ENCODE measurements at regions not wholly inside any gene's neighbourhood (a gene's known extent, or its start where the extent isn't known, plus 50 kb on each side); places are given as distances from the start of the nearest gene placed in this dataset.

GRCh38 chr18:78540636-78541529, 438.7 kb upstream of the SALL3 start:
- Histone ChIP-seq H3K4me1 (ENCODE audit: control insufficient read depth in 1 of 2, insufficient read depth in 2 of 2, low read length in 2 of 2) (no peaks in the 10 kb centered on the region), H3K27ac (ENCODE audit: low read length) (no peak overlapping the region), H3K36me3 (ENCODE audit: control insufficient read depth in 1 of 2, insufficient read depth in 2 of 2, low read length in 2 of 2) (no peaks in the 10 kb centered on the region)

GRCh38 chr18:78542204-78542603, 437.4 kb upstream of the SALL3 start:
- Histone ChIP-seq H3K27me3 (ENCODE audit: low read depth, low read length) (no peaks in the 10 kb centered on the region), H3K9me3 (ENCODE audit: control insufficient read depth in 1 of 2, low read length in 2 of 2) (no peaks in the 10 kb centered on the region), H3K4me3 (ENCODE audit: low read depth in 1 of 2, low read length in 2 of 2) (no peak overlapping the region), H3K36me3 (ENCODE audit: control insufficient read depth in 1 of 2, insufficient read depth in 2 of 2, low read length in 2 of 2) (no peaks in the 10 kb centered on the region), H3K4me1 (ENCODE audit: control insufficient read depth in 1 of 2, insufficient read depth in 2 of 2, low read length in 2 of 2) (no peaks in the 10 kb centered on the region), H3K27ac (ENCODE audit: low read length) (no peak overlapping the region)

More at GRCh38 chr18:78540636-78541529, 438.7 kb upstream of the SALL3 start:
- Histone ChIP-seq H3K9me3 (ENCODE audit: control insufficient read depth in 1 of 2, low read length in 2 of 2) (no peaks in the 10 kb centered on the region), H3K4me3 (ENCODE audit: low read depth in 1 of 2, low read length in 2 of 2) (no peak overlapping the region), H3K27me3 (ENCODE audit: low read depth, low read length) (no peaks in the 10 kb centered on the region)

- H3K9me3 ChIP-seq (ENCODE audit: control insufficient read depth in 1 of 2, low read length in 2 of 2): no peaks in the 10 kb centered on the region
- no peak overlapping the region for H3K4me3 ChIP-seq (ENCODE audit: low read depth in 1 of 2, low read length in 2 of 2)
- no peaks in the 10 kb centered on the region for H3K36me3 ChIP-seq (ENCODE audit: control insufficient read depth in 1 of 2, insufficient read depth in 2 of 2, low read length in 2 of 2)
- no peaks in the 10 kb centered on the region for H3K27me3 ChIP-seq (ENCODE audit: low read depth, low read length)
- H3K27ac ChIP-seq (ENCODE audit: low read length): no peak overlapping the region
- no peaks in the 10 kb centered on the region for H3K4me1 ChIP-seq (ENCODE audit: control insufficient read depth in 1 of 2, insufficient read depth in 2 of 2, low read length in 2 of 2)
These were observed 436.4 kb upstream of the SALL3 start for GRCh38 chr18:78543201-78543725.

GRCh38 chr18:78546281-78546680, 433.3 kb upstream of the SALL3 start:
- Histone ChIP-seq H3K27me3 (ENCODE audit: low read depth, low read length) (no peaks in the 10 kb centered on the region), H3K9me3 (ENCODE audit: control insufficient read depth in 1 of 2, low read length in 2 of 2) (no peaks in the 10 kb centered on the region), H3K36me3 (ENCODE audit: control insufficient read depth in 1 of 2, insufficient read depth in 2 of 2, low read length in 2 of 2) (no peaks in the 10 kb centered on the region), H3K4me1 (ENCODE audit: control insufficient read depth in 1 of 2, insufficient read depth in 2 of 2, low read length in 2 of 2) (no peaks in the 10 kb centered on the region), H3K4me3 (ENCODE audit: low read depth in 1 of 2, low read length in 2 of 2) (no peak overlapping the region), H3K27ac (ENCODE audit: low read length) (no peak overlapping the region)

GRCh38 chr18:78547817-78548216, 431.8 kb upstream of the SALL3 start:
- Histone ChIP-seq H3K27ac (ENCODE audit: low read length) (no peak overlapping the region), H3K36me3 (ENCODE audit: control insufficient read depth in 1 of 2, insufficient read depth in 2 of 2, low read length in 2 of 2) (no peaks in the 10 kb centered on the region), H3K4me1 (ENCODE audit: control insufficient read depth in 1 of 2, insufficient read depth in 2 of 2, low read length in 2 of 2) (no peaks in the 10 kb centered on the region), H3K4me3 (ENCODE audit: low read depth in 1 of 2, low read length in 2 of 2) (no peak overlapping the region), H3K9me3 (ENCODE audit: control insufficient read depth in 1 of 2, low read length in 2 of 2) (no peaks in the 10 kb centered on the region), H3K27me3 (ENCODE audit: low read depth, low read length) (no peaks in the 10 kb centered on the region)

- H3K4me3 ChIP-seq (ENCODE audit: low read depth in 1 of 2, low read length in 2 of 2): no peak overlapping the region
- no peak overlapping the region for H3K27ac ChIP-seq (ENCODE audit: low read length)
- H3K36me3 ChIP-seq (ENCODE audit: control insufficient read depth in 1 of 2, insufficient read depth in 2 of 2, low read length in 2 of 2): no peaks in the 10 kb centered on the region
- no peaks in the 10 kb centered on the region for H3K9me3 ChIP-seq (ENCODE audit: control insufficient read depth in 1 of 2, low read length in 2 of 2)
- no peaks in the 10 kb centered on the region for H3K27me3 ChIP-seq (ENCODE audit: low read depth, low read length)
- H3K4me1 ChIP-seq (ENCODE audit: control insufficient read depth in 1 of 2, insufficient read depth in 2 of 2, low read length in 2 of 2): no peaks in the 10 kb centered on the region
These were observed 431.2 kb upstream of the SALL3 start for GRCh38 chr18:78548261-78549058.

- Histone ChIP-seq H3K36me3 (ENCODE audit: control insufficient read depth in 1 of 2, insufficient read depth in 2 of 2, low read length in 2 of 2) (no peaks in the 10 kb centered on the region), H3K9me3 (ENCODE audit: control insufficient read depth in 1 of 2, low read length in 2 of 2) (peaks cover 0 to 4% of the 10 kb centered on the region in 2 donors), H3K27ac (ENCODE audit: low read length) (no peak overlapping the region), H3K4me1 (ENCODE audit: control insufficient read depth in 1 of 2, insufficient read depth in 2 of 2, low read length in 2 of 2) (no peaks in the 10 kb centered on the region), H3K27me3 (ENCODE audit: low read depth, low read length) (no peaks in the 10 kb centered on the region), H3K4me3 (ENCODE audit: low read depth in 1 of 2, low read length in 2 of 2) (no peak overlapping the region)
These were observed 429.6 kb upstream of the SALL3 start for GRCh38 chr18:78549971-78550370.

- H3K4me3 ChIP-seq (ENCODE audit: low read depth in 1 of 2, low read length in 2 of 2): no peak overlapping the region
- H3K27me3 ChIP-seq (ENCODE audit: low read depth, low read length): no peaks in the 10 kb centered on the region
- H3K4me1 ChIP-seq (ENCODE audit: control insufficient read depth in 1 of 2, insufficient read depth in 2 of 2, low read length in 2 of 2): no peaks in the 10 kb centered on the region
- no peak overlapping the region for H3K27ac ChIP-seq (ENCODE audit: low read length)
- H3K9me3 ChIP-seq (ENCODE audit: control insufficient read depth in 1 of 2, low read length in 2 of 2): peaks cover 0 to 18% of the 10 kb centered on the region in 2 donors
- no peaks in the 10 kb centered on the region for H3K36me3 ChIP-seq (ENCODE audit: control insufficient read depth in 1 of 2, insufficient read depth in 2 of 2, low read length in 2 of 2)
These were observed 424.5 kb upstream of the SALL3 start for GRCh38 chr18:78554944-78555608.

GRCh38 chr18:78557371-78557770, 422.2 kb upstream of the SALL3 start:
- no peaks in the 10 kb centered on the region for H3K27me3 ChIP-seq (ENCODE audit: low read depth, low read length)
- H3K27ac ChIP-seq (ENCODE audit: low read length): no peak overlapping the region
- H3K9me3 ChIP-seq (ENCODE audit: control insufficient read depth in 1 of 2, low read length in 2 of 2): peaks cover 0 to 18% of the 10 kb centered on the region in 2 donors
- H3K4me1 ChIP-seq (ENCODE audit: control insufficient read depth in 1 of 2, insufficient read depth in 2 of 2, low read length in 2 of 2): no peaks in the 10 kb centered on the region
- no peak overlapping the region for H3K4me3 ChIP-seq (ENCODE audit: low read depth in 1 of 2, low read length in 2 of 2)
- no peaks in the 10 kb centered on the region for H3K36me3 ChIP-seq (ENCODE audit: control insufficient read depth in 1 of 2, insufficient read depth in 2 of 2, low read length in 2 of 2)

- H3K27ac ChIP-seq (ENCODE audit: low read length): no peak overlapping the region
- H3K27me3 ChIP-seq (ENCODE audit: low read depth, low read length): no peaks in the 10 kb centered on the region
- H3K9me3 ChIP-seq (ENCODE audit: control insufficient read depth in 1 of 2, low read length in 2 of 2): peaks cover 0 to 18% of the 10 kb centered on the region in 2 donors
- H3K4me1 ChIP-seq (ENCODE audit: control insufficient read depth in 1 of 2, insufficient read depth in 2 of 2, low read length in 2 of 2): no peaks in the 10 kb centered on the region
- H3K4me3 ChIP-seq (ENCODE audit: low read depth in 1 of 2, low read length in 2 of 2): no peak overlapping the region
- no peaks in the 10 kb centered on the region for H3K36me3 ChIP-seq (ENCODE audit: control insufficient read depth in 1 of 2, insufficient read depth in 2 of 2, low read length in 2 of 2)
These were observed 421.4 kb upstream of the SALL3 start for GRCh38 chr18:78558101-78558810.
